ENCODE measurements at regions not wholly inside any gene's neighbourhood (a gene's known extent, or its start where the extent isn't known, plus 50 kb on each side); places are given as distances from the start of the nearest gene placed in this dataset.

DNA sequence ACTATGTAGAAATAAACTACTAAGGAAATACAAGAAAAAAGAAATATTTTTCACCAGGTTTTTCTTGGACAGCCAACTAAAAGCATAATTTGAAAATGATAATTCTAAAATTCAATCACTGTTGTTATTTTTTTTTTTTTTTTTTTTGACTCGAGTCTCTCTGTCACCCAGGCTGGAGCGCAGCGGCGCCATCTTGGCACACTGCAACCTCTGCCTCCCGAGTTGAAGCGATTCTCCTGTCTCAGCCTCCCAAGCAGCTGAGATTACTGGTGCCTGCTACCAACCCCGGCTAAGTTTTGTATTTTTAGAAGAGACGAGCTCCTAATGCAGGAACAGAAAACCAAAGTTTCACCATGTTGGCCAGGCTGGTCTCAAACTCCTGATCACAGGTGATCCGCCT is 122.3 kb upstream of the UGT8 start:
- H3K27ac Mint-ChIP-seq = no peak overlapping the region
- H3K4me1 Mint-ChIP-seq = no peaks in the 10 kb centered on the region
- WGBS (ENCODE audit: insufficient coverage) = 85% methylated on average over 8 of the region's 9 CpGs
- Histone ChIP-seq H3K4me2 (replicated peaks; ENCODE audit: extremely low read depth, low read length, poor library complexity, severe bottlenecking) (no peak overlapping the region), H3K79me2 (ENCODE audit: insufficient read depth, low read length) (no peaks in the 10 kb centered on the region), H3K36me3 (replicated peaks in 1 of 2; ENCODE audit: control insufficient read depth in 1 of 2, insufficient read depth in 2 of 2, low read length in 2 of 2) (no peaks in the 10 kb centered on the region), H3K27ac (ENCODE audit: low read depth in 1 of 2, low read length in 2 of 2) (no peak overlapping the region), H2AFZ (ENCODE audit: insufficient read depth, low read depth, low read length, poor library complexity, severe bottlenecking) (no peak overlapping the region), H3K9ac (ENCODE audit: insufficient read depth, low read length, poor library complexity, severe bottlenecking) (no peak overlapping the region), H3K4me3 (replicated peaks in 1 of 3; ENCODE audit: low read depth in 2 of 3, low read length in 3 of 3) (no peak overlapping the region), H3K27me3 (ENCODE audit: control insufficient read depth in 2 of 2, insufficient read depth in 2 of 2, low read length in 2 of 2) (no peaks in the 10 kb centered on the region), H3K9me3 (replicated peaks in 1 of 2; ENCODE audit: control insufficient read depth in 1 of 2, insufficient read depth in 1 of 2, low read length in 2 of 2) (peaks cover 0 to 10% of the 10 kb centered on the region in 2 donors), H3K4me1 (ENCODE audit: control insufficient read depth in 1 of 2, insufficient read depth in 2 of 2, low read length in 2 of 2) (no peaks in the 10 kb centered on the region), H4K20me1 (ENCODE audit: insufficient read depth, low read length) (no peaks in the 10 kb centered on the region)
- H3K27me3 Mint-ChIP-seq (ENCODE audit: low read depth in 3 of 3) = no peaks in the 10 kb centered on the region
- intact Hi-C loops (cut with micrococcal nuclease) = no loop called here
- no peak for DNase-seq
- peaks cover 0 to 13% (median 4%) of the 10 kb centered on the region in 7 donors for H3K9me3 Mint-ChIP-seq
- no peak overlapping the region for H3K4me3 Mint-ChIP-seq
- TF ChIP-seq, protein P1, sequence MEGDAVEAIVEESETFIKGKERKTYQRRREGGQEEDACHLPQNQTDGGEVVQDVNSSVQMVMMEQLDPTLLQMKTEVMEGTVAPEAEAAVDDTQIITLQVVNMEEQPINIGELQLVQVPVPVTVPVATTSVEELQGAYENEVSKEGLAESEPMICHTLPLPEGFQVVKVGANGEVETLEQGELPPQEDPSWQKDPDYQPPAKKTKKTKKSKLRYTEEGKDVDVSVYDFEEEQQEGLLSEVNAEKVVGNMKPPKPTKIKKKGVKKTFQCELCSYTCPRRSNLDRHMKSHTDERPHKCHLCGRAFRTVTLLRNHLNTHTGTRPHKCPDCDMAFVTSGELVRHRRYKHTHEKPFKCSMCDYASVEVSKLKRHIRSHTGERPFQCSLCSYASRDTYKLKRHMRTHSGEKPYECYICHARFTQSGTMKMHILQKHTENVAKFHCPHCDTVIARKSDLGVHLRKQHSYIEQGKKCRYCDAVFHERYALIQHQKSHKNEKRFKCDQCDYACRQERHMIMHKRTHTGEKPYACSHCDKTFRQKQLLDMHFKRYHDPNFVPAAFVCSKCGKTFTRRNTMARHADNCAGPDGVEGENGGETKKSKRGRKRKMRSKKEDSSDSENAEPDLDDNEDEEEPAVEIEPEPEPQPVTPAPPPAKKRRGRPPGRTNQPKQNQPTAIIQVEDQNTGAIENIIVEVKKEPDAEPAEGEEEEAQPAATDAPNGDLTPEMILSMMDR (IDR thresholded peaks at IDR 0.05) = no peak
- H3K36me3 Mint-ChIP-seq = no peaks in the 10 kb centered on the region

DNA sequence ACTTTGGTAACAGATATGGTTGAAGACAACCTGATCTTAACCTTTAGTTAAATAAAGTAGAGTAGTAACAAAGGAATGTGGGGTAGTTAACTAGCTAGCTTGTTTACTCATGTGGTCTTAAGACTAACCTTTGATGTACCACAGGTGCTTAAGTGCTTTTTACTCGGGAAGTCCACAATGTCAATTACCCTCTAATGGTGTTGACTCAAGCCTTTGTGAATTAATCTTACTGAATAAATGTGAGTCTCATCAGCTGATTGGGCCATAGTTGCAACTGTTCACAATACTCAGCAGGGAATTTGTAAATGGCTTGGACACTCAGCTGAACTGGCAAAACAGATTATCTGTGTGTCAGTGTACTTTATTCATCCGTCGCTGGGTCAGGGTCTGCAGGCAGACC is 119.0 kb upstream of the UGT8 start:
- Histone ChIP-seq H3K4me1 (ENCODE audit: control insufficient read depth in 1 of 2, insufficient read depth in 2 of 2, low read length in 2 of 2) (no peaks in the 10 kb centered on the region), H3K4me3 (replicated peaks in 1 of 3; ENCODE audit: low read depth in 2 of 3, low read length in 3 of 3) (no peak overlapping the region), H4K20me1 (ENCODE audit: insufficient read depth, low read length) (no peaks in the 10 kb centered on the region), H3K9ac (ENCODE audit: insufficient read depth, low read length, poor library complexity, severe bottlenecking) (no peak overlapping the region), H3K9me3 (replicated peaks in 1 of 2; ENCODE audit: control insufficient read depth in 1 of 2, insufficient read depth in 1 of 2, low read length in 2 of 2) (peaks cover 0 to 10% of the 10 kb centered on the region in 2 donors), H3K27me3 (ENCODE audit: control insufficient read depth in 2 of 2, insufficient read depth in 2 of 2, low read length in 2 of 2) (no peaks in the 10 kb centered on the region), H3K4me2 (replicated peaks; ENCODE audit: extremely low read depth, low read length, poor library complexity, severe bottlenecking) (no peak overlapping the region), H3K79me2 (ENCODE audit: insufficient read depth, low read length) (no peaks in the 10 kb centered on the region), H2AFZ (ENCODE audit: insufficient read depth, low read depth, low read length, poor library complexity, severe bottlenecking) (no peak overlapping the region), H3K36me3 (replicated peaks in 1 of 2; ENCODE audit: control insufficient read depth in 1 of 2, insufficient read depth in 2 of 2, low read length in 2 of 2) (no peaks in the 10 kb centered on the region), H3K27ac (ENCODE audit: low read depth in 1 of 2, low read length in 2 of 2) (no peak overlapping the region)
- WGBS (ENCODE audit: insufficient coverage) = 100% methylated on average over 2 of the region's 3 CpGs
- TF ChIP-seq, protein P1 (IDR thresholded peaks at IDR 0.05) = no peak
- no peak overlapping the region for H3K27ac Mint-ChIP-seq
- no peak for DNase-seq
- H3K36me3 Mint-ChIP-seq = no peaks in the 10 kb centered on the region
- H3K27me3 Mint-ChIP-seq (ENCODE audit: low read depth in 3 of 3) = no peaks in the 10 kb centered on the region
- intact Hi-C loops (cut with micrococcal nuclease) = no loop called here
- no peaks in the 10 kb centered on the region for H3K4me1 Mint-ChIP-seq
- H3K9me3 Mint-ChIP-seq = peaks cover 0 to 5% (median 3%) of the 10 kb centered on the region in 7 donors
- H3K4me3 Mint-ChIP-seq = no peak overlapping the region

Measured in CD14-positive monocyte (primary cell).